Natural killer cell (primary cell): ENCODE measurements at regions not wholly inside any gene's neighbourhood (a gene's known extent, or its start where the extent isn't known, plus 50 kb on each side); places are given as distances from the start of the nearest gene placed in this dataset.

ENCODE experiments used
- ATAC-seq, 3 donors: fragments of 150-1000 bp in 2 of 3; fragments of 200-7000 bp in 1 of 3; cut with Tn5 transposase; 1 replicate in 1 of 3; 2 replicates in 2 of 3; pipeline ENCODE4 v1.10.0; 2021; ENCODE audit warnings: mild to moderate bottlenecking in 2 of 3, moderate library complexity in 2 of 3
- DNase-seq, 2 donors: peaks; one replicate each; pipeline versions ENCODE4 v3.0.0 to v3.0.0-alpha.2; 2013 to 2021; ENCODE audit warnings: mixed read lengths in 1 of 2
- H3K27ac ChIP-seq: one replicate; pipeline ENCODE4 v1.5.1; 2013; ENCODE audit warnings: mild to moderate bottlenecking, low read length
- H3K27me3 ChIP-seq: one replicate; pipeline ENCODE4 v1.6.1; 2013; ENCODE audit warnings: low read length; ENCODE audit not compliant: control insufficient read depth, insufficient read depth
- H3K36me3 ChIP-seq: one replicate; pipeline ENCODE4 v1.6.1; 2013; ENCODE audit warnings: low read length; ENCODE audit not compliant: control insufficient read depth, insufficient read depth
- H3K4me1 ChIP-seq: one replicate; pipeline ENCODE4 v1.6.1; 2013; ENCODE audit warnings: low read length; ENCODE audit not compliant: control insufficient read depth, insufficient read depth
- H3K4me3 ChIP-seq: one replicate; pipeline ENCODE4 v1.5.1; 2013; ENCODE audit warnings: low read length
- H3K9me3 ChIP-seq: one replicate; pipeline ENCODE4 v1.6.1; 2013; ENCODE audit warnings: low read length; ENCODE audit not compliant: control insufficient read depth, insufficient read depth
- H3K27ac Mint-ChIP-seq, 2 donors: one replicate each; pipeline ENCODE4 v1.8.0; 2022; ENCODE audit warnings: mild to moderate bottlenecking in 2 of 2, mixed read lengths in 2 of 2, moderate library complexity in 1 of 2
- H3K27me3 Mint-ChIP-seq, 2 donors: one replicate each; pipeline ENCODE4 v1.8.0; 2022; ENCODE audit warnings: low read depth in 2 of 2, mixed read lengths in 2 of 2
- H3K36me3 Mint-ChIP-seq: one replicate; pipeline ENCODE4 v1.8.0; 2022; ENCODE audit warnings: mixed read lengths
- H3K4me1 Mint-ChIP-seq, 2 donors: one replicate each; pipeline ENCODE4 v1.8.0; 2022; ENCODE audit warnings: mixed read lengths in 2 of 2
- H3K4me3 Mint-ChIP-seq: one replicate; pipeline ENCODE4 v1.8.0; 2022; ENCODE audit warnings: mild to moderate bottlenecking, moderate library complexity, mixed read lengths
- H3K9me3 Mint-ChIP-seq, 2 donors: one replicate each; pipeline ENCODE4 v1.8.0; 2022; ENCODE audit warnings: mixed read lengths in 2 of 2
- WGBS: methylation state at CpG from one replicate; pipeline ENCODE4 v1.1.7; 2013; ENCODE audit warnings: missing lambda C conversion rate; ENCODE audit not compliant: insufficient coverage; 5-methylcytosine and 5-hydroxymethylcytosine counted together
- intact Hi-C: fragments of 100-400 bp; cut with micrococcal nuclease; formaldehyde crosslinking; loops from one replicate; pipeline ENCODE4 v1.14.2; 2022
- TF ChIP-seq, protein P1 (sequence below): fragments of 200-600 bp; IDR thresholded peaks from one replicate; pipeline ENCODE4 v1.8.0; 2022; ENCODE audit warnings: antibody characterized with exemption

DNA sequence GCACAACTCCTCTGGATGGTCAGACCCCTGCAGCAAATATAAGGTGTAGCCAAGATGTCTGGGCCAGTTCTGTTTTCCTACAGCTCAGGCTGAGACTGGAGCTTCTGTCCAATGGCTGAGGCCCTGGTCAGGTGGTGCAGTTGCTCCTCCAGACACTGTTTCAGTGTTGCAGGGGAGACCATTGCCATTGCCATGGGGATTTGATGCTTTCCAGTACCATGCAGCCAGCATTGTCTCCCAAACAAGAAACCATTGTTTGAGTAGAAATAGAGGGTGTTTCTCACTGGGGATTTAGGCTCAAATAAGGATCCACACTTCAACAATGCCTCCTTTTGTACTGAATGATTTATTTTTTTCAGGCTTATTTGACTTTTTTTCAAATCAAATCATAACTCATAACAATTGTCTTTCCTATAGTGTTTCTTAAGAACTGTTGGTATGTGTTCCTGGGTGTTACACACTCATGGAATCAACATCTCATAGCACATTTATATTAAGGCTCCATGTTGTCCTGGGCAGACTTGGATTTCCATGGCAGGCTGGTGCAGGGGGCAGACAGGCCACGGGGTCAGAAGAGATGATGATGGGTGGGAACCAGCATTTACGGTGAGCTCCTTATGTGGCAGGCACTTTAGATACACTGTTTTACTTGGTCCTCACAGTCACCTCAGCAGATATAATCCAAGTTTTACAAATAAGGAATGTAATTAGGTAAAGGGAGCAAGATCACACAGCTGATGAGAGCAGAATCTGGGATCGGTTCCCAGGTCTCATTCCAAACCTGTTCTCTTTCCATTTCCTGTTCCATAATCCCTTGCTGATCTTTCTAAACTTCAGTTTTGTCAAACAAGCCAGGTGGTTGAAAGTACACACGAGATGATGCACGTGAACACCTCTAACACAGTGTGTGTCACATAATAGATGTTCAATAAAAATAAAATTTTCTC lies 95.9 kb upstream of the GNAQ start:
- no peak overlapping the region for H3K27ac ChIP-seq
- H3K27me3 Mint-ChIP-seq: peaks cover 12 to 14% of the 10 kb centered on the region in 2 donors
- no peaks in the 10 kb centered on the region for H3K9me3 Mint-ChIP-seq
- ATAC-seq (no peak), DNase-seq (no peak)
- no peaks in the 10 kb centered on the region for H3K4me1 ChIP-seq
- intact Hi-C loops: no loop called here
- no peaks in the 10 kb centered on the region for H3K9me3 ChIP-seq
- no peaks in the 10 kb centered on the region for H3K27me3 ChIP-seq
- H3K4me3 ChIP-seq: no peak overlapping the region
- no peaks in the 10 kb centered on the region for H3K36me3 Mint-ChIP-seq
- H3K4me1 Mint-ChIP-seq: peaks cover 8% of the 10 kb centered on the region in 2 donors
- no peaks in the 10 kb centered on the region for H3K36me3 ChIP-seq
- no peak overlapping the region for H3K4me3 Mint-ChIP-seq
- H3K27ac Mint-ChIP-seq: no peak overlapping the region
- TF ChIP-seq, protein P1, sequence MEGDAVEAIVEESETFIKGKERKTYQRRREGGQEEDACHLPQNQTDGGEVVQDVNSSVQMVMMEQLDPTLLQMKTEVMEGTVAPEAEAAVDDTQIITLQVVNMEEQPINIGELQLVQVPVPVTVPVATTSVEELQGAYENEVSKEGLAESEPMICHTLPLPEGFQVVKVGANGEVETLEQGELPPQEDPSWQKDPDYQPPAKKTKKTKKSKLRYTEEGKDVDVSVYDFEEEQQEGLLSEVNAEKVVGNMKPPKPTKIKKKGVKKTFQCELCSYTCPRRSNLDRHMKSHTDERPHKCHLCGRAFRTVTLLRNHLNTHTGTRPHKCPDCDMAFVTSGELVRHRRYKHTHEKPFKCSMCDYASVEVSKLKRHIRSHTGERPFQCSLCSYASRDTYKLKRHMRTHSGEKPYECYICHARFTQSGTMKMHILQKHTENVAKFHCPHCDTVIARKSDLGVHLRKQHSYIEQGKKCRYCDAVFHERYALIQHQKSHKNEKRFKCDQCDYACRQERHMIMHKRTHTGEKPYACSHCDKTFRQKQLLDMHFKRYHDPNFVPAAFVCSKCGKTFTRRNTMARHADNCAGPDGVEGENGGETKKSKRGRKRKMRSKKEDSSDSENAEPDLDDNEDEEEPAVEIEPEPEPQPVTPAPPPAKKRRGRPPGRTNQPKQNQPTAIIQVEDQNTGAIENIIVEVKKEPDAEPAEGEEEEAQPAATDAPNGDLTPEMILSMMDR: no peak
- 93% methylated on average over 5 of the region's 5 CpGs for WGBS

DNA sequence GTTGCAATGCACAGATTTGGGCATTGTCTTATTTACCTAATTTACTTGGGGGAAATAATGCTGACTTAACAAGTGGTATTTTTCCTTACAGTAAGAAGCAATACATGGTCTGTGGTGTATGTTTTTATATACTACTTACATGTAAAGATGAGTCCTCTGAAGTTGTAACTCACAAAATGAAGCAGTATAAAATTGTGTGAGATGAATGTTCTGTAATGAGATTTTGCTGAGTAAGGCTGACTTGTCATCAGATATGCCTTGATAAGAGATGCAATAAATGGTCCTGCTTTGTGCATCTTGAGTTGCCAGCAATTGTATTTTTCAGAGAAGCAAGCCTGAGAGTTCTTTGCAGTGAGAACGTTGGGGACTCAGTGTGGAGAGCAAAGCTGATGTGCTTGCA lies 92.2 kb upstream of the GNAQ start:
- intact Hi-C loops: no loop called here
- Histone ChIP-seq H3K4me1 (peaks cover 11% of the 10 kb centered on the region), H3K27me3 (no peaks in the 10 kb centered on the region), H3K9me3 (no peaks in the 10 kb centered on the region), H3K27ac (no peak overlapping the region), H3K4me3 (no peak overlapping the region), H3K36me3 (no peaks in the 10 kb centered on the region)
- TF ChIP-seq, protein P1: no peak
- H3K27ac Mint-ChIP-seq: no peak overlapping the region
- ATAC-seq (no peak), DNase-seq (no peak)
- H3K36me3 Mint-ChIP-seq: no peaks in the 10 kb centered on the region
- H3K4me1 Mint-ChIP-seq: peaks cover 10% of the 10 kb centered on the region in 2 donors
- no peaks in the 10 kb centered on the region for H3K9me3 Mint-ChIP-seq
- WGBS: 70% methylated on average over 1 of the region's 1 CpG
- H3K4me3 Mint-ChIP-seq: no peak overlapping the region
- H3K27me3 Mint-ChIP-seq: peaks cover 10 to 12% of the 10 kb centered on the region in 2 donors

DNA sequence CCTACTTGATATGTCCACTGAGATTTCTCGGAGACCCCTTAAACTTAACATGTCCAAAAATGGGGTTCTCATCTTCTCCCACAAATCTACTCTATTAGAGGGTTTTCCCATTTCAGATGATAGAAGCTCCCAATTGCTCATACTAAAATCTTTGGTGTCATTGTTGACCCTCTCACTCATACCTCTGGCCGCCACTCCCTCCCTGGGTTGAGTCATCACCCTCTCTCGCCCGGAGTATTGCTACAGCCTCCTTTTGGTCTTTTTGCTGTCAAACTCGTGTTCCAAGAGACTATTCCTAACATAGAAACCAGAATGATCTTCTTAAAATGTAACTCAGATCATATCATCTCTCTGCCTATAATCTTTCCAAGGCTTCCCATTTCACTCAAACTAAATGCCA lies 91.0 kb upstream of the GNAQ start:
- Mint-ChIP-seq H3K27me3 (peaks cover 0 to 10% of the 10 kb centered on the region in 2 donors), H3K9me3 (no peaks in the 10 kb centered on the region), H3K27ac (no peak overlapping the region), H3K4me3 (no peak overlapping the region), H3K36me3 (no peaks in the 10 kb centered on the region), H3K4me1 (peaks cover 16 to 19% of the 10 kb centered on the region in 2 donors)
- Histone ChIP-seq H3K9me3 (no peaks in the 10 kb centered on the region), H3K27me3 (no peaks in the 10 kb centered on the region), H3K27ac (no peak overlapping the region), H3K4me3 (no peak overlapping the region), H3K36me3 (no peaks in the 10 kb centered on the region), H3K4me1 (peaks cover 14% of the 10 kb centered on the region)
- TF ChIP-seq, protein P1: no peak
- ATAC-seq (no peak), DNase-seq (no peak)
- WGBS: 91% methylated on average over 5 of the region's 5 CpGs
- intact Hi-C loops: no loop called here
